H9 (cell line): ENCODE measurements at regions not wholly inside any gene's neighbourhood (a gene's known extent, or its start where the extent isn't known, plus 50 kb on each side); places are given as distances from the start of the nearest gene placed in this dataset.

Source experiments
- DNase-seq: peaks from one replicate; pipeline ENCODE4 v3.0.0-alpha.2; 2017
- H2AFZ ChIP-seq: one replicate; pipeline ENCODE4 v1.6.1; 2013; ENCODE audit warnings: mild to moderate bottlenecking, low read length, control low read depth, moderate library complexity
- H2AK5ac ChIP-seq: 2 replicates; pipeline ENCODE4 v1.6.1; 2013; ENCODE audit warnings: low read length, control low read depth, mixed read lengths; ENCODE audit not compliant: insufficient read length
- H2BK120ac ChIP-seq: one replicate; pipeline ENCODE4 v1.6.1; 2013; ENCODE audit warnings: low read depth, mild to moderate bottlenecking, low read length, control low read depth, inconsistent platforms; ENCODE audit not compliant: poor library complexity, severe bottlenecking
- H2BK12ac ChIP-seq: 2 replicates; pipeline ENCODE4 v1.6.1; 2013; ENCODE audit warnings: low read length, control low read depth, mixed read lengths, low read depth; ENCODE audit not compliant: insufficient read length
- H2BK15ac ChIP-seq: 2 replicates; pipeline ENCODE4 v1.6.1; 2013; ENCODE audit warnings: low read depth, low read length, control low read depth
- H2BK20ac ChIP-seq: one replicate; pipeline ENCODE4 v1.6.1; 2013; ENCODE audit warnings: low read depth, mild to moderate bottlenecking, low read length, control low read depth, inconsistent platforms; ENCODE audit not compliant: poor library complexity, severe bottlenecking
- H2BK5ac ChIP-seq: 2 replicates; pipeline ENCODE4 v1.6.1; 2013; ENCODE audit warnings: low read length, control low read depth, mixed read lengths; ENCODE audit not compliant: insufficient read length
- H3K14ac ChIP-seq: 2 replicates; pipeline ENCODE4 v1.6.1; 2013; ENCODE audit warnings: low read length, control low read depth; ENCODE audit not compliant: insufficient read depth
- H3K18ac ChIP-seq: 2 replicates; pipeline ENCODE4 v1.6.1; 2013; ENCODE audit warnings: low read depth, mild to moderate bottlenecking, mixed read lengths, low read length, control low read depth; ENCODE audit not compliant: insufficient read length
- H3K23ac ChIP-seq: 2 replicates; pipeline ENCODE4 v1.6.1; 2013; ENCODE audit warnings: low read length, control low read depth, mixed read lengths, low read depth; ENCODE audit not compliant: insufficient read length
- H3K23me2 ChIP-seq: 2 replicates; pipeline ENCODE4 v1.6.1; 2013; ENCODE audit warnings: low read depth, mild to moderate bottlenecking, mixed read lengths, low read length, control low read depth; ENCODE audit not compliant: insufficient read length, poor library complexity, severe bottlenecking
- H3K27ac ChIP-seq: 2 replicates; pipeline ENCODE4 v1.5.1; 2013; ENCODE audit warnings: low read length, control low read depth, mixed read lengths, low read depth; ENCODE audit not compliant: insufficient read length
- H3K27me3 ChIP-seq: 2 replicates; pipeline ENCODE4 v1.6.1; 2013; ENCODE audit warnings: low read length, control low read depth, inconsistent platforms; ENCODE audit not compliant: insufficient read depth
- H3K4ac ChIP-seq: 2 replicates; pipeline ENCODE4 v1.6.1; 2013; ENCODE audit warnings: low read depth, mild to moderate bottlenecking, control low read depth, inconsistent platforms, low read length, moderate library complexity
- H3K4me1 ChIP-seq: 2 replicates; pipeline ENCODE4 v1.6.1; 2013; ENCODE audit warnings: low read length, control low read depth, inconsistent platforms; ENCODE audit not compliant: insufficient read depth
- H3K4me2 ChIP-seq: 2 replicates; pipeline ENCODE4 v1.6.1; 2013; ENCODE audit warnings: low read length, control low read depth, mixed read lengths; ENCODE audit not compliant: insufficient read length, insufficient read depth
- H3K56ac ChIP-seq: 2 replicates; pipeline ENCODE4 v1.6.1; 2013; ENCODE audit warnings: low read depth, mild to moderate bottlenecking, mixed read lengths, low read length, control low read depth; ENCODE audit not compliant: insufficient read length
- H3K79me1 ChIP-seq: 2 replicates; pipeline ENCODE4 v1.6.1; 2013; ENCODE audit warnings: low read depth, mild to moderate bottlenecking, moderate library complexity, low read length, control low read depth, inconsistent platforms; ENCODE audit not compliant: insufficient read depth, poor library complexity, severe bottlenecking
- H3K79me2 ChIP-seq: 2 replicates; pipeline ENCODE4 v1.6.1; 2013; ENCODE audit warnings: low read length, control low read depth, inconsistent platforms; ENCODE audit not compliant: insufficient read depth
- H3K9ac ChIP-seq: 2 replicates; pipeline ENCODE4 v1.6.1; 2013; ENCODE audit warnings: low read length, control low read depth, mixed read lengths; ENCODE audit not compliant: insufficient read length; ENCODE audit errors: extremely low read depth
- H3K9me3 ChIP-seq: one replicate; pipeline ENCODE4 v1.6.1; 2013; ENCODE audit warnings: low read depth, low read length, inconsistent platforms; ENCODE audit not compliant: control insufficient read depth
- H3T11ph ChIP-seq: one replicate; pipeline ENCODE4 v1.6.1; 2013; ENCODE audit warnings: mild to moderate bottlenecking, low read length, control low read depth, inconsistent platforms
- H4K20me1 ChIP-seq: one replicate; pipeline ENCODE4 v1.6.1; 2013; ENCODE audit not compliant: control insufficient read depth, insufficient read length, insufficient read depth
- H4K5ac ChIP-seq: 2 replicates; pipeline ENCODE4 v1.6.1; 2013; ENCODE audit warnings: low read depth, mild to moderate bottlenecking, mixed read lengths, low read length, control low read depth; ENCODE audit not compliant: insufficient read length
- H4K8ac ChIP-seq: replicated peaks from 2 replicates; pipeline ENCODE4 v1.6.1; 2013; ENCODE audit warnings: low read length, control low read depth, mixed read lengths, low read depth; ENCODE audit not compliant: insufficient read length
- H4K91ac ChIP-seq: 2 replicates; pipeline ENCODE4 v1.6.1; 2013; ENCODE audit warnings: low read depth, mild to moderate bottlenecking, moderate library complexity, mixed read lengths, low read length, control low read depth; ENCODE audit not compliant: insufficient read length
- H3K27ac Mint-ChIP-seq, 3 experiments: 2 replicates in 2 of 3; 3 replicates in 1 of 3; pipeline ENCODE4 v1.8.0; 2020 to 2021; ENCODE audit warnings: mixed read lengths in 3 of 3, mild to moderate bottlenecking in 1 of 3, moderate library complexity in 1 of 3
- H3K27me3 Mint-ChIP-seq: 2 replicates; pipeline ENCODE4 v1.8.0; 2021; ENCODE audit warnings: low read depth, mild to moderate bottlenecking, moderate library complexity, mixed read lengths
- H3K36me3 Mint-ChIP-seq, 3 experiments: 2 replicates in 2 of 3; 3 replicates in 1 of 3; pipeline ENCODE4 v1.8.0; 2020 to 2021; ENCODE audit warnings: low read depth in 3 of 3, mixed read lengths in 3 of 3; ENCODE audit not compliant: insufficient read depth in 1 of 3
- H3K4me1 Mint-ChIP-seq, 2 experiments: 2 replicates each; pipeline ENCODE4 v1.8.0; 2020; ENCODE audit warnings: mixed read lengths in 2 of 2
- H3K4me3 Mint-ChIP-seq, 2 experiments: 2 replicates in 1 of 2; 3 replicates in 1 of 2; pipeline ENCODE4 v1.8.0; 2020 to 2021; ENCODE audit warnings: mild to moderate bottlenecking in 2 of 2, mixed read lengths in 2 of 2, moderate library complexity in 1 of 2
- H3K9me3 Mint-ChIP-seq, 2 experiments: 2 replicates in 1 of 2; 3 replicates in 1 of 2; pipeline ENCODE4 v1.8.0; 2020; ENCODE audit warnings: mild to moderate bottlenecking in 2 of 2, mixed read lengths in 2 of 2, moderate library complexity in 1 of 2
- CTCF ChIP-seq: fragments of 200-600 bp; sonication (generic); conservative IDR thresholded peaks from 3 replicates; pipeline ENCODE4 v1.8.0; 2021; ENCODE audit warnings: antibody characterized with exemption, mild to moderate bottlenecking

- H3K27me3 ChIP-seq: no peaks in the 10 kb centered on the region
- no peak for TF ChIP-seq CTCF
- no peak overlapping the region for H3K27ac Mint-ChIP-seq
These were observed 407.0 kb downstream of the HTR7 start for GRCh38 chr10:90450797-90451196.

More at GRCh38 chr10:90450797-90451196, 407.0 kb downstream of the HTR7 start:
- no peak overlapping the region for H3K27ac ChIP-seq
- Mint-ChIP-seq H3K36me3 (no peaks in the 10 kb centered on the region), H3K27me3 (no peaks in the 10 kb centered on the region), H3K9me3 (peaks cover 0 to 8% of the 10 kb centered on the region in 2 experiments; a peak in 1 of 5 replicates), H3K4me3 (no peak overlapping the region), H3K4me1 (0 out of 4 replicates have a peak, but pooled peaks cover 0 to 5% of the 10 kb centered on the region in 2 experiments)
- no peak overlapping the region for H2AK5ac ChIP-seq
- H3K79me2 ChIP-seq: no peaks in the 10 kb centered on the region
- H2AFZ ChIP-seq: no peak overlapping the region
- no peak overlapping the region for H3K56ac ChIP-seq
- no peak overlapping the region for H2BK12ac ChIP-seq
- H3K9ac ChIP-seq: no peak overlapping the region
- no peak overlapping the region for H4K5ac ChIP-seq
- H3K9me3 ChIP-seq: no peaks in the 10 kb centered on the region
- no peak overlapping the region for H2BK20ac ChIP-seq
- no peak overlapping the region for H3K23ac ChIP-seq
- DNase-seq: no peak
- H3K23me2 ChIP-seq: no peaks in the 10 kb centered on the region
- no peak overlapping the region for H3K18ac ChIP-seq
- no peak overlapping the region for H2BK120ac ChIP-seq
- H4K8ac ChIP-seq: no peak overlapping the region
- no peaks in the 10 kb centered on the region for H4K20me1 ChIP-seq
- no peak overlapping the region for H2BK15ac ChIP-seq
- no peak overlapping the region for H2BK5ac ChIP-seq
- no peak overlapping the region for H3T11ph ChIP-seq
- H3K4me2 ChIP-seq: no peak overlapping the region
- no peak overlapping the region for H4K91ac ChIP-seq
- H3K4ac ChIP-seq: no peak overlapping the region
- no peaks in the 10 kb centered on the region for H3K4me1 ChIP-seq
- no peaks in the 10 kb centered on the region for H3K79me1 ChIP-seq
- H3K14ac ChIP-seq: no peak overlapping the region
